MM.1S (cell line): ENCODE measurements at regions not wholly inside any gene's neighbourhood (a gene's known extent, or its start where the extent isn't known, plus 50 kb on each side); places are given as distances from the start of the nearest gene placed in this dataset.

Experiments used
- DNase-seq: peaks from one replicate; pipeline ENCODE4 v3.0.0-alpha.2; 2015
- H2AFZ ChIP-seq: fragments of 300-600 bp; sonication (generic); 2 replicates; pipeline ENCODE4 v1.6.0; 2016; ENCODE audit warnings: antibody characterized with exemption, low read length
- H3F3A ChIP-seq: fragments of 300-600 bp; sonication (generic); 2 replicates; pipeline ENCODE4 v1.6.1; 2016; ENCODE audit warnings: mild to moderate bottlenecking, antibody characterized with exemption, low read length, moderate library complexity, mixed read lengths; ENCODE audit not compliant: insufficient read depth
- H3K27ac ChIP-seq: fragments of 300-600 bp; sonication (generic); 2 replicates; pipeline ENCODE4 v1.5.1; 2016; ENCODE audit warnings: mild to moderate bottlenecking, low read length
- H3K27me3 ChIP-seq: fragments of 300-600 bp; sonication (generic); replicated peaks from 2 replicates; pipeline ENCODE4 v1.6.0; 2016; ENCODE audit warnings: low read length; ENCODE audit not compliant: insufficient read depth
- H3K36me3 ChIP-seq: fragments of 300-600 bp; sonication (generic); replicated peaks from 2 replicates; pipeline ENCODE4 v1.6.1; 2016; ENCODE audit warnings: mild to moderate bottlenecking, low read length, mixed read lengths; ENCODE audit not compliant: insufficient read depth
- H3K4me1 ChIP-seq: fragments of 300-600 bp; sonication (generic); 2 replicates; pipeline ENCODE4 v1.6.1; 2016; ENCODE audit warnings: low read length, mixed read lengths
- H3K4me2 ChIP-seq: fragments of 300-600 bp; sonication (generic); 2 replicates; pipeline ENCODE4 v1.6.0; 2016; ENCODE audit warnings: low read depth, low read length
- H3K4me3 ChIP-seq: fragments of 300-600 bp; sonication (generic); 2 replicates; pipeline ENCODE4 v1.5.1; 2016; ENCODE audit warnings: low read length, mixed read lengths
- H3K79me2 ChIP-seq: fragments of 300-600 bp; sonication (generic); 2 replicates; pipeline ENCODE4 v1.6.1; 2016; ENCODE audit warnings: mixed run types, low read length, mixed read lengths
- H3K9ac ChIP-seq: fragments of 300-600 bp; sonication (generic); 2 replicates; pipeline ENCODE4 v1.6.1; 2016; ENCODE audit warnings: low read length, mixed read lengths
- H3K9me2 ChIP-seq: fragments of 300-600 bp; sonication (generic); replicated peaks from 2 replicates; pipeline ENCODE4 v1.6.1; 2016; ENCODE audit warnings: mild to moderate bottlenecking, low read length, mixed read lengths; ENCODE audit not compliant: insufficient read depth
- H3K9me3 ChIP-seq: fragments of 300-600 bp; sonication (generic); replicated peaks from 2 replicates; pipeline ENCODE4 v1.6.1; 2016; ENCODE audit warnings: mild to moderate bottlenecking, low read length, mixed read lengths; ENCODE audit not compliant: insufficient read depth
- H4K20me1 ChIP-seq: fragments of 300-600 bp; sonication (generic); 2 replicates; pipeline ENCODE4 v1.6.1; 2016; ENCODE audit warnings: mild to moderate bottlenecking, low read length, moderate library complexity, mixed read lengths; ENCODE audit not compliant: insufficient read depth
- CTCF ChIP-seq: fragments of 300-600 bp; sonication (generic); IDR thresholded peaks from 2 replicates; pipeline ENCODE4 v1.5.1; 2016; ENCODE audit warnings: antibody characterized with exemption, low read length, mixed read lengths
- EZH2 ChIP-seq: fragments of 300-600 bp; sonication (generic); optimal IDR thresholded peaks from 2 replicates; pipeline ENCODE3; 2017; ENCODE audit warnings: low read depth, mild to moderate bottlenecking, antibody characterized with exemption, low read length, mixed read lengths
- EZH2phosphoT487 ChIP-seq: fragments of 300-600 bp; sonication (generic); IDR thresholded peaks from 2 replicates; pipeline ENCODE4 v1.6.1; 2018; ENCODE audit warnings: antibody characterized with exemption, low read length

- Histone ChIP-seq H3K9me3 (no peaks in the 10 kb centered on the region), H3K9ac (no peak overlapping the region), H3K4me1 (no peaks in the 10 kb centered on the region), H3K79me2 (no peaks in the 10 kb centered on the region), H4K20me1 (no peaks in the 10 kb centered on the region), H3K27me3 (no peaks in the 10 kb centered on the region), H3K9me2 (no peaks in the 10 kb centered on the region), H2AFZ (no peak overlapping the region), H3F3A (no peaks in the 10 kb centered on the region), H3K4me2 (no peak overlapping the region), H3K27ac (no peak overlapping the region), H3K36me3 (no peaks in the 10 kb centered on the region), H3K4me3 (no peak overlapping the region)
- no peak for DNase-seq
- TF ChIP-seq EZH2 (no peak), EZH2phosphoT487 (no peak), CTCF (no peak)
Observed at GRCh38 chr2:155364766-155365165, 666.3 kb downstream of the KCNJ3 start.

DNA sequence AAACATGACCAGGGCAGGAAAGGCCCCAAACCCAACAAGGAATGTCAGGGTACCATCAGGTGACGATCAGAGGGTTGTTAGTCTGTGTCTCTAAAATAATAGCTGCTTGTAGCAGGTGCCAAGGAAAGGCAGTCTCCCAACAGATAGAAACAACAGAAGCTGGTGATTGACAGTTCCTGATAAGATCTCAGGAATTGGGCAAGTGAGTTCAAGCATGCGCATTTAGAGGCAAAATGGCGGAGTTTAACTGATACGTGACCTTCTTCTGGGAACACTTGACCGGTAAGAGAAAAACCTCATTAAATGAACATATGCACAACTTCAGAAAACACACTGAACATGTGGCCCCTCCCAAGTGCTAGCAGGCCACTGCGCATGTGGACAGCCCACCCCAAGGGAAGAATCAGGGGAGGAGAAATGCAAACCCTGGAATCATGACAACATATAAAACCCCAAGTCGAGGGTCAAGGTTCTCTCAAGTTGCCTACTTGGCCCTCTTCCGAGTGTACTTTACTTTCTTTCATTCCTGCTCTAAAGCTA, 664.9 kb downstream of the KCNJ3 start:
- Histone ChIP-seq H3K9ac (no peak overlapping the region), H3K79me2 (no peaks in the 10 kb centered on the region), H3K4me2 (no peak overlapping the region), H3K9me2 (no peaks in the 10 kb centered on the region), H4K20me1 (no peaks in the 10 kb centered on the region), H2AFZ (no peak overlapping the region), H3K36me3 (no peaks in the 10 kb centered on the region), H3K27me3 (no peaks in the 10 kb centered on the region), H3K4me1 (no peaks in the 10 kb centered on the region), H3K9me3 (no peaks in the 10 kb centered on the region), H3K27ac (no peak overlapping the region), H3K4me3 (no peak overlapping the region), H3F3A (no peaks in the 10 kb centered on the region)
- no peak for TF ChIP-seq EZH2phosphoT487
- no peak for TF ChIP-seq CTCF
- no peak for TF ChIP-seq EZH2
- DNase-seq: no peak

GRCh38 chr2:155357172-155357571, 658.7 kb downstream of the KCNJ3 start:
- no peak overlapping the region for H3K4me2 ChIP-seq
- H3K4me1 ChIP-seq: peaks cover 12% of the 10 kb centered on the region; the same call in 1 of the 2 replicates
- no peaks in the 10 kb centered on the region for H3K36me3 ChIP-seq
- H3K9me3 ChIP-seq: no peaks in the 10 kb centered on the region
- H2AFZ ChIP-seq: no peak overlapping the region
- no peaks in the 10 kb centered on the region for H3K79me2 ChIP-seq
- 0 out of 2 replicates have a peak, but pooled peaks cover 6% of the 10 kb centered on the region for H3F3A ChIP-seq
- DNase-seq: no peak
- no peak overlapping the region for H3K4me3 ChIP-seq
- H3K9me2 ChIP-seq: no peaks in the 10 kb centered on the region
- no peaks in the 10 kb centered on the region for H3K27me3 ChIP-seq
- H3K9ac ChIP-seq: no peak overlapping the region
- H3K27ac ChIP-seq: no peak overlapping the region
- H4K20me1 ChIP-seq: no peaks in the 10 kb centered on the region
- TF ChIP-seq EZH2 (no peak), EZH2phosphoT487 (no peak), CTCF (no peak)
